ENCODE measurements at regions not wholly inside any gene's neighbourhood (a gene's known extent, or its start where the extent isn't known, plus 50 kb on each side); places are given as distances from the start of the nearest gene placed in this dataset.
"Not testable (repeated sequence)": the region's sequence is repeated elsewhere in the genome, so short reads cannot be mapped to it uniquely, and the experiment has no call there.

DNA sequence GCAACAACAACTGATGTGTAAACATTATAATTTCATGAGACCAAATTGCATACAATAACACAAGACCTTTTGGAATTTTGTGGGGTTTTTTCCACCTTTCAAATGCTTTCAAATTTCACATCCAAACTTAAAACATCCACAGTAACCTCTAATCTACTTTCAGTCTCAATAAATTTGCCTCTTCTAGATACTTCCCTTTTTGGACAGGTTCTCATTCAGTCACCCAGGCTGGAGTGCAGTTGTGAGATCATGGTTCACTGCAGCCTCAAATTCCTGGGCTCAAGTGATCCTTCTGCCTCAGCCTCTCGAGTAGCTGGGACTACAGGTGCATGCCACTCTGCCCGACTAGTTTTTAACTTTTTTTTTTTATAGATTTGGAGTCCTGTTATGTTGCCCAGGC lies 556.6 kb downstream of the NLGN4X start:
- Histone ChIP-seq H3K9ac (ENCODE audit: low read length) (no peak overlapping the region), H3K4me3 (ENCODE audit: low read length) (no peak overlapping the region), H3K4me2 (ENCODE audit: low read length) (no peak overlapping the region), H3K9me3 (ENCODE audit: insufficient read depth, low read length) (no peaks in the 10 kb centered on the region), H3K36me3 (replicated peaks; ENCODE audit: low read depth, low read length) (no peaks in the 10 kb centered on the region), H3K4me1 (ENCODE audit: low read length) (no peaks in the 10 kb centered on the region), H2AFZ (ENCODE audit: low read depth, low read length) (no peak overlapping the region), H3K79me2 (ENCODE audit: low read length) (no peaks in the 10 kb centered on the region), H3K27me3 (ENCODE audit: low read depth, low read length) (no peaks in the 10 kb centered on the region), H3K27ac (ENCODE audit: low read length) (no peak overlapping the region), H4K20me1 (ENCODE audit: insufficient read depth, low read length) (no peaks in the 10 kb centered on the region)
- no peak for TF ChIP-seq EZH2phosphoT487 (IDR thresholded peaks at IDR 0.05; ENCODE audit: low read depth)
- TF ChIP-seq, protein P1, sequence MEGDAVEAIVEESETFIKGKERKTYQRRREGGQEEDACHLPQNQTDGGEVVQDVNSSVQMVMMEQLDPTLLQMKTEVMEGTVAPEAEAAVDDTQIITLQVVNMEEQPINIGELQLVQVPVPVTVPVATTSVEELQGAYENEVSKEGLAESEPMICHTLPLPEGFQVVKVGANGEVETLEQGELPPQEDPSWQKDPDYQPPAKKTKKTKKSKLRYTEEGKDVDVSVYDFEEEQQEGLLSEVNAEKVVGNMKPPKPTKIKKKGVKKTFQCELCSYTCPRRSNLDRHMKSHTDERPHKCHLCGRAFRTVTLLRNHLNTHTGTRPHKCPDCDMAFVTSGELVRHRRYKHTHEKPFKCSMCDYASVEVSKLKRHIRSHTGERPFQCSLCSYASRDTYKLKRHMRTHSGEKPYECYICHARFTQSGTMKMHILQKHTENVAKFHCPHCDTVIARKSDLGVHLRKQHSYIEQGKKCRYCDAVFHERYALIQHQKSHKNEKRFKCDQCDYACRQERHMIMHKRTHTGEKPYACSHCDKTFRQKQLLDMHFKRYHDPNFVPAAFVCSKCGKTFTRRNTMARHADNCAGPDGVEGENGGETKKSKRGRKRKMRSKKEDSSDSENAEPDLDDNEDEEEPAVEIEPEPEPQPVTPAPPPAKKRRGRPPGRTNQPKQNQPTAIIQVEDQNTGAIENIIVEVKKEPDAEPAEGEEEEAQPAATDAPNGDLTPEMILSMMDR (IDR thresholded peaks at IDR 0.05; ENCODE audit: low read depth, low read length) = no peak

DNA sequence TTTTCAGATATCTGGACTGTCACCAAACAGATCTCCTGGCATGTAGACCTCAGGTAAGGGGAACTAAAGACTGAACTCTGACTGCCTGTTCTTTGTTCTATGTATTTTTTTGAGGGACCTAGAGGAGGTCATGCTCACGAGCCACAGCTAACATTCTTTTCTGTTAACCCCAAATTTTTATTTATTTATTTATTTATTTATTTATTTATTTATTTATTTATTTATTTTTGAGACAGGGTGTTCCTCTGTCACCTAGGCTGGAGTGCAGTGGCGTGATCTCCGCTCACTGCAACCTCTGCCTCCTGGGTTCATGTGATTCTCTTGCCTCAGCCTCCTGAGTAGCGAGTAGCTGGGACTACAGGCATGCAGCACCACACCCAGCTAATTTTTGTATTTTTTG lies 562.0 kb downstream of the NLGN4X start:
- not testable (repeated sequence) for H4K20me1 ChIP-seq (ENCODE audit: insufficient read depth, low read length); H3K4me2 ChIP-seq (ENCODE audit: low read length); H3K9me3 ChIP-seq (ENCODE audit: insufficient read depth, low read length); H3K27ac ChIP-seq (ENCODE audit: low read length); H3K9ac ChIP-seq (ENCODE audit: low read length); H3K27me3 ChIP-seq (ENCODE audit: low read depth, low read length); H3K4me3 ChIP-seq (ENCODE audit: low read length); H3K79me2 ChIP-seq (ENCODE audit: low read length); H3K36me3 ChIP-seq (replicated peaks; ENCODE audit: low read depth, low read length); H2AFZ ChIP-seq (ENCODE audit: low read depth, low read length); H3K4me1 ChIP-seq (ENCODE audit: low read length)

DNA sequence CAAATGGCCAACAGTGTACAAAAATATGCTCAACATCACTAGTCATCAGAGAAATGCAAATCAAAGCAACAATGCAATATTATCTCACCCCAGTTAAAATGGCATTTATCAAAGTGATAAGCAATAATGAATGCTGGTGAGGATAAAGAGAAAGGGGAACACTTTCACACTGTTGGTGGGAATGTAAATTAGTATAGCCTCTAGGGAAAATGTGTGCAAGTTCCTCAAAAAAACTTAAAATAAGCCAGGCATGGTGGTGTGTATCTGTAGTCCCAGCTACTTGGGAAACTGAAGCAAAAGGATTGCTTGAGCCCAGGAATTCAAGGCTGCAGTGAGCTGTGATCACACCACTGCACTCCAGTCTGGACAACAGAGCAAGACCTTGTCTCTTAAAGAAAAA lies 572.1 kb downstream of the NLGN4X start:
- no peaks in the 10 kb centered on the region for H3K79me2 ChIP-seq (ENCODE audit: low read length)
- no peak for TF ChIP-seq EZH2phosphoT487 (IDR thresholded peaks at IDR 0.05; ENCODE audit: low read depth)
- TF ChIP-seq, protein P1 (IDR thresholded peaks at IDR 0.05; ENCODE audit: low read depth, low read length) = no peak
- H3K4me3 ChIP-seq (ENCODE audit: low read length) = no peak overlapping the region
- H3K36me3 ChIP-seq (replicated peaks; ENCODE audit: low read depth, low read length) = no peaks in the 10 kb centered on the region
- H3K9ac ChIP-seq (ENCODE audit: low read length) = no peak overlapping the region
- no peaks in the 10 kb centered on the region for H3K27me3 ChIP-seq (ENCODE audit: low read depth, low read length)
- H3K4me2 ChIP-seq (ENCODE audit: low read length) = no peak overlapping the region
- H3K27ac ChIP-seq (ENCODE audit: low read length) = no peak overlapping the region
- no peaks in the 10 kb centered on the region for H3K9me3 ChIP-seq (ENCODE audit: insufficient read depth, low read length)
- no peak overlapping the region for H2AFZ ChIP-seq (ENCODE audit: low read depth, low read length)
- no peaks in the 10 kb centered on the region for H3K4me1 ChIP-seq (ENCODE audit: low read length)
- no peaks in the 10 kb centered on the region for H4K20me1 ChIP-seq (ENCODE audit: insufficient read depth, low read length)

DNA sequence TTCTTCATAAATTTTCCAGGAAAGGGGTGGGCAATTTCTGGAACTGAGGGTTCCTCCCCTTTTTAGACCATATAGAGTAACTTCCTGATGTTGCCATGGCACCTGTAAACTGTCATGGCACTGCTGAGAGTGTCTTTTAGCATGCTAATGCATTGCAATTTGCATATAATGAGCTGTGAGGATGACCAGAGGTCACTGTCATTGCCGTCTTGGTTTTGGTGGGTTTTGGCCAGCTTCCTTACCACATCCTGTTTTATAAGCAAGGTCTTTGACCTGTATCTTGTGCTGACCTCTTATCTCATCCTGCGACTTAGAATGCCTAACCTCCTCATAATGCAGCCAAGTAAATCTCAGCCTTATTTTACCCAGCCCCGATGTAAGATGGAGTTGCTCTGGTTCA lies 577.8 kb downstream of the NLGN4X start:
- H3K4me3 ChIP-seq (ENCODE audit: low read length) = no peak overlapping the region
- H3K9me3 ChIP-seq (ENCODE audit: insufficient read depth, low read length) = no peaks in the 10 kb centered on the region
- H3K36me3 ChIP-seq (replicated peaks; ENCODE audit: low read depth, low read length) = no peaks in the 10 kb centered on the region
- H3K27ac ChIP-seq (ENCODE audit: low read length) = no peak overlapping the region
- H3K27me3 ChIP-seq (ENCODE audit: low read depth, low read length) = no peaks in the 10 kb centered on the region
- TF ChIP-seq, protein P1 (IDR thresholded peaks at IDR 0.05; ENCODE audit: low read depth, low read length) = no peak
- no peak for TF ChIP-seq EZH2phosphoT487 (IDR thresholded peaks at IDR 0.05; ENCODE audit: low read depth)
- no peak overlapping the region for H3K4me2 ChIP-seq (ENCODE audit: low read length)
- no peaks in the 10 kb centered on the region for H3K79me2 ChIP-seq (ENCODE audit: low read length)
- H3K9ac ChIP-seq (ENCODE audit: low read length) = no peak overlapping the region
- peaks cover 10% of the 10 kb centered on the region; the same call in 1 of the 2 replicates for H3K4me1 ChIP-seq (ENCODE audit: low read length)
- H2AFZ ChIP-seq (ENCODE audit: low read depth, low read length) = no peak overlapping the region
- no peaks in the 10 kb centered on the region for H4K20me1 ChIP-seq (ENCODE audit: insufficient read depth, low read length)

All from OCI-LY3 (cell line).